ENCODE measurements at regions not wholly inside any gene's neighbourhood (a gene's known extent, or its start where the extent isn't known, plus 50 kb on each side); places are given as distances from the start of the nearest gene placed in this dataset.

DNA sequence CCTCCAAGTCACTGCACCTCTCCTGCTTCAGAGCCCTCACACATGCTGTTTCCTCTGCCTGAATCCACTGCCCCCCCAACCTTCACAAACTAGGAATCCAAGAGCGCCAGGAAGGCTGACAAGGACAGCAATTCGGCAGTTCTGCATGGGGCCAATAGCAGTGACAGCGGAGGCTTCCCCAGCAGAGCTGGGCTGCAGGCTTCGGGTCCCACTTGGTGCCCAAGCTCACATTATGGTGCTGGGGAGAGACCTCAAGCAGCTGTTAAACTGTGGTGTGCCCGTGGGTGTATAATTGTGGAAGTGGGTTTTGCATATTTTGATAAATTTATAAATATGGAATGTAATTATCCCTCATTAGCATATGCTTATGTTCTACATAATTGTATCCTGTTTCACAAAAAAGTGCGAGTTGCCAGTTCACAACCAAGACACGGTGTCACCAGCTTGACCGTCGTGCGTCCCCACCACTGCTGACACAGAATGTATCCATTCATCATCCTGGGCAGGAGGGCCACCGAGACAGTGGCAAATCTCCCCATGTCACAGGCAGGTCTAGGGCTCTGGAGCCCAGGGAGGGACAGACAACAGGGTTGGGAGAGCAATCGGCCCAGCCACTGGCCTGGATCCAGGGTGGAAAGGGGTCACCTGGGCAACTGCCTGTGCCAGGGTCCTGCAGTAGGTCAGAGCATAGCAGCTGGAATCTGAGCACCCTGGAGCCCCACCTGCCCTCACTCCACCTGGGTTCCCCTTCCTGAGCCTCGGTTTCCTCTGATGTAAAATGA, 81.6 kb downstream of the MATN1 start:
- H3K4me3 ChIP-seq, result no peak overlapping the region
- no peak for DNase-seq
- 56 to 64% (median 59%) methylated on average over 12 to 13 of the region's 13 CpGs for WGBS, 5 donors
- H3K36me3 ChIP-seq, result no peaks in the 10 kb centered on the region
- no peaks in the 10 kb centered on the region for H3K4me1 ChIP-seq
- TF ChIP-seq POLR2AphosphoS5 (IDR thresholded peaks at IDR 0.05) (no peak), POLR2A (IDR thresholded peaks at IDR 0.05) (no peak)
- TF ChIP-seq, protein P1, sequence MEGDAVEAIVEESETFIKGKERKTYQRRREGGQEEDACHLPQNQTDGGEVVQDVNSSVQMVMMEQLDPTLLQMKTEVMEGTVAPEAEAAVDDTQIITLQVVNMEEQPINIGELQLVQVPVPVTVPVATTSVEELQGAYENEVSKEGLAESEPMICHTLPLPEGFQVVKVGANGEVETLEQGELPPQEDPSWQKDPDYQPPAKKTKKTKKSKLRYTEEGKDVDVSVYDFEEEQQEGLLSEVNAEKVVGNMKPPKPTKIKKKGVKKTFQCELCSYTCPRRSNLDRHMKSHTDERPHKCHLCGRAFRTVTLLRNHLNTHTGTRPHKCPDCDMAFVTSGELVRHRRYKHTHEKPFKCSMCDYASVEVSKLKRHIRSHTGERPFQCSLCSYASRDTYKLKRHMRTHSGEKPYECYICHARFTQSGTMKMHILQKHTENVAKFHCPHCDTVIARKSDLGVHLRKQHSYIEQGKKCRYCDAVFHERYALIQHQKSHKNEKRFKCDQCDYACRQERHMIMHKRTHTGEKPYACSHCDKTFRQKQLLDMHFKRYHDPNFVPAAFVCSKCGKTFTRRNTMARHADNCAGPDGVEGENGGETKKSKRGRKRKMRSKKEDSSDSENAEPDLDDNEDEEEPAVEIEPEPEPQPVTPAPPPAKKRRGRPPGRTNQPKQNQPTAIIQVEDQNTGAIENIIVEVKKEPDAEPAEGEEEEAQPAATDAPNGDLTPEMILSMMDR (IDR thresholded peaks at IDR 0.05 in 8 of 11, conservative IDR thresholded peaks at IDR 0.05 in 3 of 11), result no peak
- peaks cover 0 to 66% (median 10%) of the 10 kb centered on the region in 7 donors for H3K27me3 ChIP-seq (replicated peaks in 1 of 7)
- no peak overlapping the region for H3K27ac ChIP-seq
- no peaks in the 10 kb centered on the region for H3K9me3 ChIP-seq
- intact Hi-C loops (cut with DNase I; ENCODE audit: low total_unique reads), result no loop called here

DNA sequence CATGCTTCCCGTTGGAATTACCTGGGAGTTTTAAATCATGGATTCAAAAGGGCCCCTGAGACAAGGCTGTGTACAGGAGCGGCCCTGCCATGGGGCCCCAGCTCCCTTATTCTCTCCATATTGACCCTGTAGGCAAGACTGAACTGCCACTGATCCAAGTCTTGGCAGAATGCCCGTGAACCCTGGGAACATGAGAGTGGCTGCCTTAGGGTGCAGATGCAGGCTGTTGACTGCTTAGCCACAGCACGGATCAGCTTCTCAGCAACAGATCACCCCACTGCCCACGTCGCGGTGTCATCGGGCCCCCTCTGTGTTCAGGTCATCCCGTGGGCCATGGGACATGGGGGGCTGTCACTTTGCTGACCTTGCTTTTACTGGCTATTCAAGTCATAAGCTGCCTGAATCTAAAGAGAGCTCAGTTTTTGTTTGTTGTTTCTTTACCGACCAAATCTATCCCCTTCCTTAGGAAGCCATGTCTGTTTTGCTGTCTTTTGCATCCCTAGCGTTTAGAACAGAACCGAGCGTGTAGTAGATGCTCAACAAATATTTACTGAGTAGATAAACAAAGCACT, 83.4 kb downstream of the MATN1 start:
- no peak for DNase-seq
- intact Hi-C loops (cut with DNase I; ENCODE audit: low total_unique reads), result no loop called here
- Histone ChIP-seq H3K36me3 (no peaks in the 10 kb centered on the region), H3K4me1 (no peaks in the 10 kb centered on the region), H3K27ac (no peak overlapping the region), H3K9me3 (no peaks in the 10 kb centered on the region), H3K27me3 (replicated peaks in 1 of 7) (peaks cover 0 to 63% (median 4%) of the 10 kb centered on the region in 7 donors), H3K4me3 (no peak overlapping the region)
- 71 to 83% (median 77%) methylated on average over 13 of the region's 13 CpGs for WGBS, 5 donors
- TF ChIP-seq POLR2A (IDR thresholded peaks at IDR 0.05), result no peak
- TF ChIP-seq, protein P1 (IDR thresholded peaks at IDR 0.05 in 8 of 11, conservative IDR thresholded peaks at IDR 0.05 in 3 of 11), result no peak

DNA sequence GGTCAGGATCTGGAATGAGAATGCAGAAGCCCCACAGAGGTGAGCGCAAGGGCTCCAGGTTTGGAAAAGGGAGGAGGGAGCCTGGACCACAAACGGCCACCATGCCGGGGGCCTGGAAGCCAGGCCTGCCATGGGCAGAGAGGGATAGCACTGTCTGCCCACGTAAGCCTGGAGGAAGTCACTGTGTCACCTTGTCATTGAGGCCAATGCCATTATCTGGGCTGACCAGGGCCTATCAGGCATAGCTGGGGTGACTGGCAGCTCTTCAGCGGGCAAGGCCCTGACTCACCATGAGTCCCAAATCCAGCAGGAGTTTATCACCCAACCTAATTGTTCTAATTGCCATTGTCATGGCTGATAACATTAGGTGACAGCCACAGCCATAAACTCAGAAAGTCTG, 84.6 kb downstream of the MATN1 start:
- 77 to 88% (median 82%) methylated on average over 5 of the region's 5 CpGs for WGBS, 5 donors
- Histone ChIP-seq H3K27me3 (replicated peaks in 1 of 7) (peaks cover 0 to 55% (median 1%) of the 10 kb centered on the region in 7 donors), H3K4me1 (no peaks in the 10 kb centered on the region), H3K36me3 (no peaks in the 10 kb centered on the region), H3K4me3 (no peak overlapping the region), H3K27ac (no peak overlapping the region), H3K9me3 (no peaks in the 10 kb centered on the region)
- no peak for DNase-seq
- intact Hi-C loops (cut with DNase I; ENCODE audit: low total_unique reads), result no loop called here
- TF ChIP-seq, protein P1 (IDR thresholded peaks at IDR 0.05 in 8 of 11, conservative IDR thresholded peaks at IDR 0.05 in 3 of 11), result no peak
- TF ChIP-seq POLR2AphosphoS5 (IDR thresholded peaks at IDR 0.05), result no peak
- no peak for TF ChIP-seq POLR2A (IDR thresholded peaks at IDR 0.05)

DNA sequence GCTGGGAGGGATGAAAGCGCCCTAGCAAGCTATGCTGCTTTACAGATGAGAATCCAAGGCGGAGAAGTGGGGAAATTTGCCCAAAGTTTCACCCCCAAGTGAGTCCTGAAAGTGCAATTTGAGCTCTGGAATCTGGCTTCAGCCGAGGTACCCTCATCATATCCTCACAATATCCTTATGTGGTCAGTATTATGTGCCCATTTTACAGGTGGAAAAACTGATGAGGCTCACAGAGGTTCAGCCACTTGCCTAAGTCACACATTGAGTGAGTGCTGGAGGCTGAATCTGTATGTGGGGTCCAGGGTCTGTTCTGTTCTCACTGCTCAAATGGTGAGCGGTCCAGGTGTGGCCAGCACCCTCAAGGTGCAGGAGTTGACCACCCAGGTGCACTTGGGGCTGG, 85.3 kb downstream of the MATN1 start:
- no peak for DNase-seq
- Histone ChIP-seq H3K9me3 (no peaks in the 10 kb centered on the region), H3K4me1 (no peaks in the 10 kb centered on the region), H3K27me3 (replicated peaks in 1 of 7) (peaks cover 0 to 48% (median 0%) of the 10 kb centered on the region in 7 donors), H3K36me3 (no peaks in the 10 kb centered on the region), H3K27ac (no peak overlapping the region), H3K4me3 (no peak overlapping the region)
- intact Hi-C loops (cut with DNase I; ENCODE audit: low total_unique reads), result no loop called here
- no peak for TF ChIP-seq POLR2A (IDR thresholded peaks at IDR 0.05)
- no peak for TF ChIP-seq POLR2AphosphoS5 (IDR thresholded peaks at IDR 0.05)
- TF ChIP-seq, protein P1 (IDR thresholded peaks at IDR 0.05 in 8 of 11, conservative IDR thresholded peaks at IDR 0.05 in 3 of 11), result no peak
- 77 to 94% (median 87%) methylated on average over 4 of the region's 4 CpGs for WGBS, 5 donors

All from spleen (tissue), 11 donors.